GM21526 (cell line): ENCODE measurements at regions not wholly inside any gene's neighbourhood (a gene's known extent, or its start where the extent isn't known, plus 50 kb on each side); places are given as distances from the start of the nearest gene placed in this dataset.
"Not testable (repeated sequence)": the region's sequence is repeated elsewhere in the genome, so short reads cannot be mapped to it uniquely, and the experiment has no call there.

Source experiments
- ATAC-seq: cut with Tn5 transposase; IDR thresholded peaks from one replicate; pipeline ENCODE4 v1.9.1; 2021; ENCODE audit warnings: moderate library complexity; ENCODE audit not compliant: unreplicated experiment, low FRiP score

GRCh38 chr2:126270587-126270986 is 385.4 kb upstream of the GYPC start:
- ATAC-seq, result no peak

- ATAC-seq, result no peak
Measured at GRCh38 chr2:126272401-126272800, 383.6 kb upstream of the GYPC start.

- ATAC-seq, result no peak
Measured at GRCh38 chr2:126275098-126275497, 380.9 kb upstream of the GYPC start.

- ATAC-seq, result not testable (repeated sequence)
Measured at GRCh38 chr2:126276268-126276667, 379.7 kb upstream of the GYPC start.

GRCh38 chr2:126288362-126288761 is 367.6 kb upstream of the GYPC start:
- ATAC-seq, result no peak

GRCh38 chr2:126293962-126294361 is 362.0 kb upstream of the GYPC start:
- not testable (repeated sequence) for ATAC-seq

GRCh38 chr2:126299469-126299976 is 356.4 kb upstream of the GYPC start:
- ATAC-seq, result no peak

DNA sequence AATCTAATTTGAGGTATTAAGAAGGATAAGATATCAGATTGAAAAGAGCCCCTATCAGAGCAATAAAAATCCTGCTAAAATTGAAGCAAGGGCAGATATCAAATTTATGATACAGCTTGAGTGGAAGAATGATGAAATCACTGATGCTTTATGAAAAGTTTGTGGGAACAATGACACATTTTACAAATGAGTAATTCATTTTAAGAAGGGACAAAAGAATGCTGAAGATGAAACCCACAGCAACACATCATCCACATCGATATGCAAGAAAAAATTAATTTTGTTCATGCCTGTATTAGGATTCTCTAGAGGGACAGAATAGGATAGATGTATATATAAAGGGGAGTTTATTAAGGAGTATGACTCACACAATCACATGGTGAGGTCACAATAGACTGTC is 355.6 kb upstream of the GYPC start:
- ATAC-seq, result no peak

DNA sequence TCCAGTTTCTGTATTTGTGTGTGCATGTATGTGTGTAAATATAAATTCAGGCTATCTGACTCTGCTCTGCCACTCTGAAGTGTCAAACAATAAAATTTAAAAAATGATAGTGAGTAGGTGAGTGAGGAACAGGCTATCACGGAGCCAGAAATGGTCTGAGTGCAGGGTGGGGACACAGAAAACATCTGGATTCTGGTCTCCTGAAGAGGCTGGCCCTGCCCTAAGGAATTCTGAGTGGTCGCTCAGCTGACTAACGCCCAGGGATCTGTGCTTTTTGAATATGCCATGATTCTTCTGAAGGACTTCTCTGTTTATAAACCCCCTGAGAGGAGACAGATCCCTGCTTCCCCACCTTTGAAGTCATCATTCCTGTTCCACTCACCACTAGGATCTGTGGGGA is 353.9 kb upstream of the GYPC start:
- ATAC-seq, result no peak

DNA sequence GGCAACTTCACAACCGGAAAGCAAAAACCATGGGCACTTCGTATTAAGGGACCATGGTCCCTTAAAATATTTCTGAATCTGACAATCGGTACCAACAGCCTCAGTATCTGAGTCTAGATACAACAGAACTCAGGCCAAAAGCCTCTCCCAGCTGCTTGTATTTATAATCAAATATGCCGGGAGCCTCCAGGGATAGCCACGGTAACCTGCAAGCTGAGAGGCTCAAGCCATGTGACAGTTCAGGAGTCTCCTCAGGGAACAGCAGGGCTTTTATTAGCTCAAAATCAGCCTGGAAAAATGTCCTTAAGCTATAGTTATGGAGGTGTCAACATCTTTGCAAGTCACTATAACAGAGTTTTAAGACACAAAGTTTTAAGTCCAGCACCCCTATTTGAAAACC is 352.8 kb upstream of the GYPC start:
- ATAC-seq, result no peak

GRCh38 chr2:126304154-126304553 is 351.8 kb upstream of the GYPC start:
- ATAC-seq, result no peak

- no peak for ATAC-seq
Measured at GRCh38 chr2:126306539-126306938, 349.4 kb upstream of the GYPC start.

DNA sequence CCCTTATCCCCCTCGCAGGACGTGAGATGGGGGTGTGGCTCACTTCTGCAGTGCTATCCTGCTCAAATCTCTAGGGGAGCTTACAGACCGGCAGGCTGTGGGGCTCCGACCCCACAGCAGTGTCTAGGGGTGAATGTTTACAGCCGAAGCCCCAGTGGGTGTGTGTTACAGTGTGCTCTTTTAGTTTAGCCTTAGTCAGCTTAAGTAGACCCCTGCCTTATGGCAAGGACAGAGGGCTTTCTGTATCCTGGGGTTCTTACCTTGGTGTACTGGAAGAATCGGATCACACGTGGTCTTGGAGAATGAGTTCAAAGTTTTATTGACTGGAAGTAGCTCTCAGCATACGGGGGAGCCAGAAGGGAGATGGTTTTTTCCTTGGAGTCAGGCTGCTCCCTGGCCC is 348.2 kb upstream of the GYPC start:
- no peak for ATAC-seq

- no peak for ATAC-seq
Measured at GRCh38 chr2:126309185-126309584, 346.8 kb upstream of the GYPC start.

GRCh38 chr2:126312579-126312978 is 343.4 kb upstream of the GYPC start:
- no peak for ATAC-seq

DNA sequence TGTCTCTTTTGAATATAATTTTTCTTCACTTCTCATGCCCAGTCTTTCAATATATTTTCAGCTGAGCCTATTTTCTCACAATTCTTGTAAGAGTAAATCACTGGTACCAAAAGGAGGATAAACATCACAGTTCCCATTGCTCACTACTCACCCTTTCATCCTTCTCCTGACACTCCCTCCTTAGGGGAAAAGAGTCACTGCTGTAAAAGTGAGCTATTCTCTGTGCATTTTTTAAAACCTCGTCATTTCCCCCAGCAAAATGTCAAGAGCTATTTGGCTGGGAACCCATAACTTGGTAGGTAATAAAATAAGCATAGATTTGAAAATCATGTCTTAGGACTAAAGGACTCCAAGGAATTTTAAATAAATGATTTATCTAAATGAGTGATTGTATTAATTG is 340.1 kb upstream of the GYPC start:
- ATAC-seq, result no peak

GRCh38 chr2:126317790-126318431 is 338.0 kb upstream of the GYPC start:
- ATAC-seq, result no peak

GRCh38 chr2:126322342-126322741 is 333.6 kb upstream of the GYPC start:
- ATAC-seq, result no peak

GRCh38 chr2:126325202-126325601 is 330.8 kb upstream of the GYPC start:
- ATAC-seq, result no peak

- ATAC-seq, result no peak
Measured at GRCh38 chr2:126329173-126329572, 326.8 kb upstream of the GYPC start.

GRCh38 chr2:126342457-126342856 is 313.5 kb upstream of the GYPC start:
- no peak for ATAC-seq

GRCh38 chr2:126343136-126343535 is 312.8 kb upstream of the GYPC start:
- ATAC-seq, result no peak

GRCh38 chr2:126344493-126344892 is 311.5 kb upstream of the GYPC start:
- no peak for ATAC-seq
